ENCODE measurements at regions not wholly inside any gene's neighbourhood (a gene's known extent, or its start where the extent isn't known, plus 50 kb on each side); places are given as distances from the start of the nearest gene placed in this dataset.

DNA sequence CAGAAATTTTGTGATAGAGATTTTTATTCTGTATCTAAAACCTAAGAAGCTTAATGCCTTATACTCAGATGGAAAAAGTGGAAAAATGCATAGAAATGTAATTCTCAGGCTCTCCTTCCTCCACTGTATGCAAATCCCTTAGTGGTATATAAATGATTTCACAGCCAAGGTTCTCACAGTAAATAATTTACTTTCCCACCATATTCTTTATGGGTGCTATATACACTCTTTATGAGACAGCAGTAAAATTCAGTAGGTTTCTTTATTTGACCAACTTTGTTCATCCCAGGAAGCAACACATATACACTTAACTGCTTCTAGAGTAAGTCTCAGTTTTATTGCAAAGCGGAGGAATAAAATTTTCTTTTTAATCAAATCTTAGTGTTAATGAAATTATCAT is 1399.7 kb downstream of the PCDH7 start:
- H3K4me3 ChIP-seq (ENCODE audit: low read depth, low read length): no peak overlapping the region

DNA sequence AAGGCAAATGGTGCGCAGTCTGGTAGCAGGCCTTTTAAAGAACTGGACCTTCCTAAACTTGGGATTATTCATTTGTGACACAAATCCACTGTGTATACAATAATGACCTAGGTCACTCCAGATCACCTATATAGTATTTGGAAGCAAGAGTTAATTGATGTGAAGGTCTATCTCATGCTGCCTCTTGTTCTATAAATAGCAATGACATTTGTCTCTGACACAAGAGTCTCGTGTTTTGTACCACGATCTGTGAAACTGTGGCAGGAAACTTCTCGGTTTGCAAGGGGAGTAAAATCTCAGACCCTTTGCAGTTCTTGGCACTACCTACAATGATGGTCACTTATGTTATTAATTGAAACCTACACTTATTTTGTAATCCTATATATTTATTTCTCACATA is 1408.4 kb downstream of the PCDH7 start:
- H3K4me3 ChIP-seq (ENCODE audit: low read depth, low read length): no peak overlapping the region
- TF ChIP-seq, protein P1, sequence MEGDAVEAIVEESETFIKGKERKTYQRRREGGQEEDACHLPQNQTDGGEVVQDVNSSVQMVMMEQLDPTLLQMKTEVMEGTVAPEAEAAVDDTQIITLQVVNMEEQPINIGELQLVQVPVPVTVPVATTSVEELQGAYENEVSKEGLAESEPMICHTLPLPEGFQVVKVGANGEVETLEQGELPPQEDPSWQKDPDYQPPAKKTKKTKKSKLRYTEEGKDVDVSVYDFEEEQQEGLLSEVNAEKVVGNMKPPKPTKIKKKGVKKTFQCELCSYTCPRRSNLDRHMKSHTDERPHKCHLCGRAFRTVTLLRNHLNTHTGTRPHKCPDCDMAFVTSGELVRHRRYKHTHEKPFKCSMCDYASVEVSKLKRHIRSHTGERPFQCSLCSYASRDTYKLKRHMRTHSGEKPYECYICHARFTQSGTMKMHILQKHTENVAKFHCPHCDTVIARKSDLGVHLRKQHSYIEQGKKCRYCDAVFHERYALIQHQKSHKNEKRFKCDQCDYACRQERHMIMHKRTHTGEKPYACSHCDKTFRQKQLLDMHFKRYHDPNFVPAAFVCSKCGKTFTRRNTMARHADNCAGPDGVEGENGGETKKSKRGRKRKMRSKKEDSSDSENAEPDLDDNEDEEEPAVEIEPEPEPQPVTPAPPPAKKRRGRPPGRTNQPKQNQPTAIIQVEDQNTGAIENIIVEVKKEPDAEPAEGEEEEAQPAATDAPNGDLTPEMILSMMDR (IDR thresholded peaks at IDR 0.05; ENCODE audit: borderline replicate concordance, insufficient read depth, low read depth, low read length): no peak

More for the DNA sequence above, 1399.7 kb downstream of the PCDH7 start:
- TF ChIP-seq, protein P1 (IDR thresholded peaks at IDR 0.05; ENCODE audit: borderline replicate concordance, insufficient read depth, low read depth, low read length): no peak

DNA sequence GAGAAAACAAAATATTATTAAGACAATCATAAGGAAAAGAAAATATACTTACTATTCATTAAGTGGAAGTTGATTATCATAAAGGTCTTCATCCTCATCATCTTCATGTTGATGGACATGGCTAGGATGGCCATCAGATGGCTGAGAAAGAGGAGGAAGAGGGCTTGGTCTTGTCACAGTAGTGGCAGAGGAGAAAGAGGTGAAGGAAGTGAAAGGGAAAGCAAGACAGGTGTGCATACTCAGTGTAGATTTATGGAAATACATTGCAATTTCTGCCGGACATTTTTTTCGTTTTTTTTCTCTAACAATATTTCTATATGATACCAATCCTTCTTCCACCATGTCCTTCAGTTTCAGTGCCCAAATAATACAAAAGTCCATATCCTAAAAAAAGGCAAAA is 1409.8 kb downstream of the PCDH7 start:
- TF ChIP-seq, protein P1 (IDR thresholded peaks at IDR 0.05; ENCODE audit: borderline replicate concordance, insufficient read depth, low read depth, low read length): no peak
- no peak overlapping the region for H3K4me3 ChIP-seq (ENCODE audit: low read depth, low read length)

DNA sequence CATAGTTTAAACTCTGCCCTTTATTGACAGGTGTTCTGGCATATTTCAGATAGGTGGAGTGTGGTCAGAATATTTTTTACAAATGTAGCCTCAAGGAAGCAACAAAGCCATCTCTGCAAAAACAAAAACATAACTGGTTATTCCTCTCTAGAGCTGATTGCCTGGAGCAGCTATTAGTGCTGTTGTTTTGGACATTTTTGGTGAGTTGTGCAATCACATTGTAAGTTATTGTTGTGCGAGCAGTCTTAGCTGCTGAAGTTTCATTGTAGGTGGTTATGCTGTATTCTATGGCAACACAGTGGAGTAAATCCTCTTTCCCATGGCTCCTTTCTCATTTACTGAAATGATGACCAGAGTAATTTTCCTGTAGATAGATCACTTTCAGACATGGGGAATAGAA is 1413.0 kb downstream of the PCDH7 start:
- no peak overlapping the region for H3K4me3 ChIP-seq (ENCODE audit: low read depth, low read length)
- TF ChIP-seq, protein P1 (IDR thresholded peaks at IDR 0.05; ENCODE audit: borderline replicate concordance, insufficient read depth, low read depth, low read length): no peak

DNA sequence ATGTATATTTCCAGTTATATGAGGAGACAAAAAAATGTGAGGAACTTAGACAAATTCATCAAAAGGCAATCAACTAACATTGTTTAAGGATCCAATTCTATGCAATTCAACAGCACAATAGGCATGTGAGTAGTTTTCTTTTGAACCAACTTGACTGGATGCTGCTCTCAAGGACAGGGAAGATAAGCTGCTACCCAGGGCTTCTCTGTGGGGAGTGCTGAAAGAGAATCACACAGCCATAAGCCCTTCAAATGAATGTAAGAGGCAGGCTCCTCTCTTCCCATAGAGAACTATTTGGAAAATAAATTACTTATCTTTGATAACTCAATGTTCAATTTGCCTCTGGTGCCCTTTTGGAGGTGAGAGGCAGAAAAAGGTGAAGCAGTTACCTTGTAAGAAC is 1413.6 kb downstream of the PCDH7 start:
- TF ChIP-seq, protein P1 (IDR thresholded peaks at IDR 0.05; ENCODE audit: borderline replicate concordance, insufficient read depth, low read depth, low read length): no peak
- no peak overlapping the region for H3K4me3 ChIP-seq (ENCODE audit: low read depth, low read length)

DNA sequence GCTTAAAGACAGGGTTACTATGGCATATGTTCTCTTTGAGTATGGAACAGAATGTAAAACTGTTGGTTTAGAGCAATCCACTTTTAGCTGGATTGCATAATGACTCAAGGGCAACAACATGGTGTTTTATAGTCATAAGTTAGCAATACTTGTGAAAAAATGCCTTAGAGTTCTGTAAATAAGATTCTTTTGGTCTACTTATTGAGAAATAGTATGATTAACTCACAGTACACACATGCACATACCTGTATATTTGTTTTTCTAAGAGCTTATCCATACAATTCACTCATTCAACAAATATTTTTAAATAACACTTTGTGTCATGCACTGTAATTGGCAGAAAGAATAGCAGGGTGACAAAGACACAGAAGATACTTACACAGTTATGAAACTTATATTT is 1415.5 kb downstream of the PCDH7 start:
- TF ChIP-seq, protein P1 (IDR thresholded peaks at IDR 0.05; ENCODE audit: borderline replicate concordance, insufficient read depth, low read depth, low read length): no peak

DNA sequence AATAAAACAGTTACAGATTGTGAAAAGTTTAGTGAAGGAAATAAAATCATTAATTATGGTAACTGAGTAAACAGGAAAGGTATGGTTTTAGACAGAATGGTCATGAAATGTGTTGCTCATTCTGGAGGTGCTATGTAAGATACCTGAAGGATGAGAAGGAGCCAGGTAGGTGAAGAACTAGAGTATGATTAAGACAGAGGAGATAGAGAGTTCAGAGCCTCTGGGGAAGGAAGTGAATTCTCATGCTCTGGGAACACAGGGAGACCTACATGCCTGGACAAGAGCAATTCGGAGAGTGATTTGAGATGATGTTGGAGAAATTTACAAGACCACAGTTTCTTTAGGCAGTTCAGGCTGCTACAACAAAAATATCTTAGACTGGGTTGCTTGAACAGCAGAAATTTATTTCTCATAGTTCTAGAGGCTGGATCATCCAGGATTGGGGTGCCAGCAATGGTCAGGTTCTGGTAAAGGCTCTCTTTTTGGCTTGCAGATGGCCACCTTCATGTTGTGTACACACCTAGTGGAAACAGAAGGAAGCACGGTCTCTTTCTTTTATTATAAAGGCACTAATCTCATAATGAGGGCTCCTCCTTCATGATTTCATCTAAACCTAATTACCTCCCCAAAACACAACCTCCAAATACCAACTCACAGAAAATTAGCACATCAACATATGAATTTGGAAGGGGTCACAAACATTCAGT is 1416.1 kb downstream of the PCDH7 start:
- TF ChIP-seq, protein P1 (IDR thresholded peaks at IDR 0.05; ENCODE audit: borderline replicate concordance, insufficient read depth, low read depth, low read length): no peak
- H3K4me3 ChIP-seq (ENCODE audit: low read depth, low read length): no peak overlapping the region

More for the DNA sequence above, 1415.5 kb downstream of the PCDH7 start:
- no peak overlapping the region for H3K4me3 ChIP-seq (ENCODE audit: low read depth, low read length)

Data from GM12875 (cell line).